A549 (cell line): ENCODE measurements at regions not wholly inside any gene's neighbourhood (a gene's known extent, or its start where the extent isn't known, plus 50 kb on each side); places are given as distances from the start of the nearest gene placed in this dataset.

Experiments used
- ATAC-seq, 2 experiments: fragments of 200-7000 bp in 1 of 2; fragments of >200 bp in 1 of 2; cut with Nextera tagmentation in 1 of 2; cut with Tn5 transposase in 1 of 2; 3 replicates each; pipeline versions ENCODE4 v1.8.0 to v1.9.1; 2018 to 2020; ENCODE audit warnings: mild to moderate bottlenecking in 1 of 2, moderate library complexity in 1 of 2
- CTCF ChIA-PET: fragments of 300-600 bp; sonication (Branson Sonifier 250); formaldehyde crosslinking; extraction: SDS; loops from one replicate; lab custom pipeline; 2021; ENCODE audit warnings: antibody characterized with exemption, inconsistent platforms; lab: Yijun Ruan, JAX
- POLR2A ChIA-PET: fragments of 350-600 bp; formaldehyde crosslinking; extraction: SDS; loops from one replicate; lab custom pipeline; 2021; ENCODE audit warnings: antibody characterized with exemption, inconsistent platforms; lab: Yijun Ruan, JAX
- DNase-seq, 2 experiments: peaks; one replicate each; pipeline versions ENCODE4 v3.0.0 to v3.0.0-alpha.2; 2011 to 2016; ENCODE audit warnings: low read depth in 1 of 2, low spot score in 1 of 2
- FAIRE-seq: peaks from 2 replicates; lab custom pipeline; 2011; peaks lifted over from hg19 to GRCh38; lab: Jason Lieb, UNC
- H3K27ac ChIP-seq, 2 experiments: fragments of >200 bp; sonication (Bioruptor Twin); formaldehyde crosslinking; 3 replicates each; pipeline ENCODE4 v1.5.1; 2016 to 2017
- H3K4me1 ChIP-seq: fragments of >200 bp; sonication (Bioruptor Twin); formaldehyde crosslinking; 3 replicates; pipeline ENCODE4 v1.6.1; 2016
- H3K4me2 ChIP-seq: fragments of >200 bp; sonication (Bioruptor Twin); formaldehyde crosslinking; 3 replicates; pipeline ENCODE4 v1.6.1; 2016
- H3K4me3 ChIP-seq: fragments of >200 bp; sonication (Bioruptor Twin); formaldehyde crosslinking; 3 replicates; pipeline ENCODE4 v1.5.1; 2016
- H3K9me3 ChIP-seq: fragments of >200 bp; sonication (Bioruptor Twin); formaldehyde crosslinking; 3 replicates; pipeline ENCODE4 v1.6.1; 2016
- BCL3 ChIP-seq: fragments of >200 bp; sonication (Bioruptor Twin); formaldehyde crosslinking; IDR thresholded peaks from 3 replicates; pipeline ENCODE4 v1.6.1; 2016
- CBX8 ChIP-seq: fragments of 200-600 bp; sonication (generic); IDR thresholded peaks from 2 replicates; pipeline ENCODE4 v1.6.1; 2016
- CEBPB ChIP-seq, 2 experiments: fragments of >200 bp in 1 of 2; sonication (Bioruptor Twin) in 1 of 2; formaldehyde crosslinking in 1 of 2; IDR thresholded peaks; 2 replicates each; pipeline ENCODE4 v1.6.1; 2012 to 2016
- CHD2 ChIP-seq: fragments of 150-350 bp; IDR thresholded peaks from 2 replicates; pipeline ENCODE4 v1.6.1; 2014; ENCODE audit warnings: low read length; ENCODE audit not compliant: partially characterized antibody
- CTCF ChIP-seq: fragments of >200 bp; sonication (Bioruptor Twin); formaldehyde crosslinking; IDR thresholded peaks from 3 replicates; pipeline ENCODE4 v1.5.1; 2016
- E2F6 ChIP-seq: IDR thresholded peaks from 2 replicates; pipeline ENCODE4 v1.6.1; 2012; ENCODE audit warnings: low read depth, borderline replicate concordance
- FOSL2 ChIP-seq, 2 experiments: fragments of 450-650 bp in 1 of 2; fragments of >200 bp in 1 of 2; sonication (Bioruptor Twin) in 1 of 2; formaldehyde crosslinking; IDR thresholded peaks; 2 replicates each; pipeline versions ENCODE4 v1.5.0 to v1.6.1; 2016 to 2020; ENCODE audit warnings: mild to moderate bottlenecking in 1 of 2, moderate library complexity in 1 of 2
- FOXS1 ChIP-seq: fragments of 250-450 bp; sonication (Bioruptor Pico); IDR thresholded peaks from 2 replicates; pipeline ENCODE4 v1.5.0; 2020; ENCODE audit warnings: mild to moderate bottlenecking, moderate library complexity
- HES2 ChIP-seq: fragments of >200 bp; sonication (Bioruptor Twin); formaldehyde crosslinking; IDR thresholded peaks from 2 replicates; pipeline ENCODE4 v1.6.1; 2016
- HMGXB4 ChIP-seq: fragments of 250-450 bp; sonication (Bioruptor Pico); IDR thresholded peaks from 2 replicates; pipeline ENCODE4 v1.5.0; 2021; ENCODE audit warnings: mild to moderate bottlenecking, moderate library complexity, borderline replicate concordance
- HOXA7 ChIP-seq: fragments of 250-450 bp; sonication (Bioruptor Pico); IDR thresholded peaks from 2 replicates; pipeline ENCODE4 v1.5.0; 2020; ENCODE audit warnings: mild to moderate bottlenecking, moderate library complexity
- HOXB5 ChIP-seq: fragments of 250-450 bp; sonication (Bioruptor Pico); IDR thresholded peaks from 2 replicates; pipeline ENCODE4 v1.5.0; 2020; ENCODE audit warnings: mild to moderate bottlenecking, moderate library complexity
- KDM1A ChIP-seq: fragments of 200-600 bp; sonication (generic); IDR thresholded peaks from 2 replicates; pipeline ENCODE4 v1.6.1; 2016; ENCODE audit warnings: low read depth, mild to moderate bottlenecking
- MAZ ChIP-seq: fragments of 150-350 bp; IDR thresholded peaks from 2 replicates; pipeline ENCODE4 v1.6.1; 2014; ENCODE audit warnings: antibody characterized with exemption, low read depth, low read length, borderline replicate concordance
- NPAS2 ChIP-seq: fragments of 250-450 bp; sonication (Bioruptor Pico); IDR thresholded peaks from 2 replicates; pipeline ENCODE4 v1.8.0; 2022; ENCODE audit warnings: mild to moderate bottlenecking, moderate library complexity, borderline replicate concordance
- POLR2A ChIP-seq: IDR thresholded peaks from 2 replicates; pipeline ENCODE4 v1.6.1; 2012; ENCODE audit warnings: mild to moderate bottlenecking, low read length
- RCOR1 ChIP-seq: fragments of 150-350 bp; IDR thresholded peaks from 2 replicates; pipeline ENCODE4 v1.6.1; 2014; ENCODE audit warnings: antibody characterized with exemption, low read length, low read depth
- REST ChIP-seq: fragments of 200-600 bp; sonication (generic); IDR thresholded peaks from 2 replicates; pipeline ENCODE4 v1.6.1; 2016; ENCODE audit warnings: antibody characterized with exemption, mild to moderate bottlenecking, moderate library complexity
- TFCP2L1 ChIP-seq: fragments of 250-450 bp; sonication (Bioruptor Pico); IDR thresholded peaks from 2 replicates; pipeline ENCODE4 v1.5.0; 2021; ENCODE audit warnings: mild to moderate bottlenecking
- USF2 ChIP-seq: fragments of 450-650 bp; IDR thresholded peaks from 2 replicates; pipeline ENCODE4 v1.6.1; 2014; ENCODE audit warnings: antibody characterized with exemption
- ZFP36 ChIP-seq: fragments of 450-650 bp; IDR thresholded peaks from 2 replicates; pipeline ENCODE4 v1.6.1; 2014; ENCODE audit warnings: borderline replicate concordance; ENCODE audit not compliant: partially characterized antibody
- WGBS: methylation state at CpG from one replicate; pipeline ENCODE4 v1.1.6; 2017; ENCODE audit errors: missing lambda C conversion rate; 5-methylcytosine and 5-hydroxymethylcytosine counted together

- no peak for DNase-seq
- H3K4me1 ChIP-seq = no peaks in the 10 kb centered on the region
- TF ChIP-seq FOXS1 (CRISPR knock-in tag) (no peak), HMGXB4 (CRISPR knock-in tag) (no peak), FOSL2 (IDR thresholded peaks at IDR 0.05) (no peak), FOSL2 (CRISPR knock-in tag; IDR thresholded peaks at IDR 0.05) (no peak), HOXB5 (CRISPR knock-in tag) (no peak), BCL3 (no peak), ZFP36 (no peak), KDM1A (no peak), TFCP2L1 (CRISPR knock-in tag) (no peak), MAZ (no peak), USF2 (no peak)
- TF ChIP-seq, all 56 proteins: peak for 0
- Histone ChIP-seq H3K4me3 (no peak overlapping the region), H3K4me2 (no peak overlapping the region), H3K9me3 (no peaks in the 10 kb centered on the region), H3K27ac (no peak overlapping the region)
- ATAC-seq = no peak
- ChIA-PET POLR2A (no interaction called here), CTCF (interaction anchor here (0.8 to 1.6 kb wide), 2 partner anchors 36 to 315 kb away, joined by 4 to 5 read pairs; no protein-coding TSS in a partner anchor)
- WGBS = 0% methylated on average over 1 of the region's 1 CpG
- FAIRE-seq = no peak
Observed at GRCh38 chr4:8922481-8922880, 50.8 kb upstream of the HMX1 start.

GRCh38 chr4:8921465-8921864 lies 49.8 kb upstream of the HMX1 start:
- H3K9me3 ChIP-seq = no peaks in the 10 kb centered on the region
- ATAC-seq = no peak
- H3K4me3 ChIP-seq = no peak overlapping the region
- H3K4me2 ChIP-seq = no peak overlapping the region
- H3K4me1 ChIP-seq = no peaks in the 10 kb centered on the region
- DNase-seq = no peak
- TF ChIP-seq CEBPB (IDR thresholded peaks at IDR 0.05) (no peak), HMGXB4 (CRISPR knock-in tag) (no peak), HES2 (no peak), POLR2A (no peak), E2F6 (no peak), FOXS1 (CRISPR knock-in tag) (no peak), MAZ (no peak), REST (no peak), CHD2 (no peak), HOXA7 (no peak), NPAS2 (CRISPR knock-in tag) (no peak), USF2 (no peak), CBX8 (no peak), CTCF (no peak), RCOR1 (no peak)
- WGBS = 30% methylated on average over 3 of the region's 3 CpGs
- no peak for FAIRE-seq
- ChIA-PET CTCF (interaction anchor here (1.0 to 1.6 kb wide), 2 partner anchors 233 to 314 kb away, joined by 3 to 5 read pairs; no protein-coding TSS in a partner anchor), POLR2A (no interaction called here)
- no peak overlapping the region for H3K27ac ChIP-seq
